ENCODE measurements at regions not wholly inside any gene's neighbourhood (a gene's known extent, or its start where the extent isn't known, plus 50 kb on each side); places are given as distances from the start of the nearest gene placed in this dataset.

DNA sequence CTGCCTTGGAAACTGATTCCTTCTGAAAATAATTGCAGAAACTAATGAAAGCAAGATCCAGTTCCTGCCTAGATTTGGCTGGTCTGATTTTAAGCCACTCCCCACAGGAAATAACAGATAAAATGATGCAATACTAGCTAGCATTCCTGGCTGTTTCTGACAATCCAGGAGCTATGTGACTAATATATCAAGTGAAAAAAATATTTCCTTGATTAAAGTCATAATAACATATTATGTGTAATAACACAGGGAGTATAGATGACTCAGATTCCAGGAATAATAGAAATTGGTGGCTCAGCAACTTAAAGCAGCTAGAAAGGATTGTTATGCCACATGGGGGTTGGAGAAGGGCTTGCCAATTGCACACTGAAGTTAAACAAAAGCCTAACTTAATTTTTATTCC, 182.7 kb upstream of the SALL4 start:
- H3K9me3 ChIP-seq (ENCODE audit: severe bottlenecking): no peaks in the 10 kb centered on the region
- TF ChIP-seq, protein P1, sequence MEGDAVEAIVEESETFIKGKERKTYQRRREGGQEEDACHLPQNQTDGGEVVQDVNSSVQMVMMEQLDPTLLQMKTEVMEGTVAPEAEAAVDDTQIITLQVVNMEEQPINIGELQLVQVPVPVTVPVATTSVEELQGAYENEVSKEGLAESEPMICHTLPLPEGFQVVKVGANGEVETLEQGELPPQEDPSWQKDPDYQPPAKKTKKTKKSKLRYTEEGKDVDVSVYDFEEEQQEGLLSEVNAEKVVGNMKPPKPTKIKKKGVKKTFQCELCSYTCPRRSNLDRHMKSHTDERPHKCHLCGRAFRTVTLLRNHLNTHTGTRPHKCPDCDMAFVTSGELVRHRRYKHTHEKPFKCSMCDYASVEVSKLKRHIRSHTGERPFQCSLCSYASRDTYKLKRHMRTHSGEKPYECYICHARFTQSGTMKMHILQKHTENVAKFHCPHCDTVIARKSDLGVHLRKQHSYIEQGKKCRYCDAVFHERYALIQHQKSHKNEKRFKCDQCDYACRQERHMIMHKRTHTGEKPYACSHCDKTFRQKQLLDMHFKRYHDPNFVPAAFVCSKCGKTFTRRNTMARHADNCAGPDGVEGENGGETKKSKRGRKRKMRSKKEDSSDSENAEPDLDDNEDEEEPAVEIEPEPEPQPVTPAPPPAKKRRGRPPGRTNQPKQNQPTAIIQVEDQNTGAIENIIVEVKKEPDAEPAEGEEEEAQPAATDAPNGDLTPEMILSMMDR (IDR thresholded peaks at IDR 0.05; ENCODE audit: poor library complexity, severe bottlenecking): peak; percentile 57
- H3K27me3 ChIP-seq (ENCODE audit: insufficient read depth, poor library complexity, severe bottlenecking): no peaks in the 10 kb centered on the region
- ATAC-seq (ENCODE audit: low read depth) (peak; percentile 96), DNase-seq (ENCODE audit: low spot score) (peak; percentile 53)
- peak overlapping the region; percentile 92 for H3K27ac ChIP-seq (ENCODE audit: poor library complexity, severe bottlenecking)
- peaks cover 21% of the 10 kb centered on the region for H3K4me1 ChIP-seq (ENCODE audit: insufficient read depth, poor library complexity, severe bottlenecking)
- H3K4me3 ChIP-seq (ENCODE audit: severe bottlenecking): no peak overlapping the region
- no peaks in the 10 kb centered on the region for H3K36me3 ChIP-seq (ENCODE audit: low read depth)

DNA sequence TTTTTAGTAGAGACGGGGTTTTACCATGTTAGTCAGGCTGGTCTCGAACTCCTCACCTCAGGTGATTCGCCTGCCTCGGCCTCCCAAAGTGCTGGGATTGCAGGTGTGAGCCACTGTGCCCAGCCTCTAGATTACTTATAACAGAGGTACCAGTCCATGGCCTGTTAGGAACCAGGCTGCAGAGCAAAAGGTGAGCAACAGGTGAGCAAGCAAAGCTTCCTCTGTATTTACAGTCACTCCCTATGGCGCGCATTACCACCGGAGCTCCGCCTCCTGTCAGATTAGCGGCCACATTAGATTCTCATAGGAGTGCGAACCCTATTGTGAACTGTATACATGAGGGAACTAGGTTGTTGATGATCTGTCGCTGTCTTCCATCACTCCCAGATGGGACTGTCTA, 178.0 kb upstream of the SALL4 start:
- Histone ChIP-seq H3K27me3 (ENCODE audit: insufficient read depth, poor library complexity, severe bottlenecking) (no peaks in the 10 kb centered on the region), H3K27ac (ENCODE audit: poor library complexity, severe bottlenecking) (no peak overlapping the region), H3K4me3 (ENCODE audit: severe bottlenecking) (no peak overlapping the region), H3K36me3 (ENCODE audit: low read depth) (no peaks in the 10 kb centered on the region), H3K9me3 (ENCODE audit: severe bottlenecking) (peaks cover 9% of the 10 kb centered on the region), H3K4me1 (ENCODE audit: insufficient read depth, poor library complexity, severe bottlenecking) (peaks cover 14% of the 10 kb centered on the region)
- DNase-seq (ENCODE audit: low spot score): no peak
- ATAC-seq (ENCODE audit: low read depth): no peak
- TF ChIP-seq, protein P1 (IDR thresholded peaks at IDR 0.05; ENCODE audit: poor library complexity, severe bottlenecking): no peak

DNA sequence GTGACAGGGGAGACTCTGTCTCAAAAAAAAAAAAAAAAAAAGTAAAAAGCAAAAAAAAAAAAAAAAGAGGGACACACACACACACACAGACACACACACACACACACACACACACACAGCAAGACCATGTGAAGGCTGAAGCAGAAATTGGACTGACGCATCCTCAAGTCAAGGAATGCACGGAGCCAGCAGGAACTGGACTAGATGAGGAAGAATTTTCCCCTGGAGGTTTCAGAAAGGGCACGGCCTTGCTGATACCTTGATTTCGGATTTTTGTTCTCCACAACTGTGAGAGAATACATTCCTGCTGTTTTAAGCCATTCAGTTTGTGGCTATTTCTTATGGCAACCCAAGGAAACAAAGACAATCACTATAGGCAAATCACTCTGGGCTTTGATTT, 176.9 kb upstream of the SALL4 start:
- H3K9me3 ChIP-seq (ENCODE audit: severe bottlenecking): peaks cover 9% of the 10 kb centered on the region
- no peak for ATAC-seq (ENCODE audit: low read depth)
- no peak for DNase-seq (ENCODE audit: low spot score)
- no peak overlapping the region for H3K4me3 ChIP-seq (ENCODE audit: severe bottlenecking)
- H3K27ac ChIP-seq (ENCODE audit: poor library complexity, severe bottlenecking): no peak overlapping the region
- H3K36me3 ChIP-seq (ENCODE audit: low read depth): no peaks in the 10 kb centered on the region
- TF ChIP-seq, protein P1 (IDR thresholded peaks at IDR 0.05; ENCODE audit: poor library complexity, severe bottlenecking): no peak
- H3K27me3 ChIP-seq (ENCODE audit: insufficient read depth, poor library complexity, severe bottlenecking): no peaks in the 10 kb centered on the region
- peaks cover 6% of the 10 kb centered on the region for H3K4me1 ChIP-seq (ENCODE audit: insufficient read depth, poor library complexity, severe bottlenecking)

DNA sequence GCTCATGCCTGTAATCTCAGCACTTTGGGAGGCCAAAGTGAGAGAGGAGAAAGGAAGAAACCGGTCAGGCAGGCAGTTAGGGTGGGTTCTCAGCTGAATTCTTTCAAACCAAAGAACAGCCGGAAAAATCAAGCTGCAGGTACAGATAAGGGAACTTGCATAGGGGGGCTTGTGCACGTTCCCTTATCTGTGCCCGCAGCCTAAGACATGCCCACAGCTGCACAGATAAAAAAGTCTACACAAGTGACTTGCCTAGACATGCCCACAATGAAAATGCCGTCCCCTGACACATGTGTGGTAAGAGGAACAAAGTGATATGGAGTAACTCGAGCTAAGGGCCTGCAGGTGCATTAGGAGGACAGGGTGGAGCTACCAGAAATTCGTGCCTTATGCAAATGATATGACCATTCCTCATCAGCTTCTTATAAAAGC, 175.8 kb upstream of the SALL4 start:
- ATAC-seq (ENCODE audit: low read depth) (peak; percentile 25; the same call in 1 of the 3 replicates), DNase-seq (ENCODE audit: low spot score) (no peak)
- Histone ChIP-seq H3K4me3 (ENCODE audit: severe bottlenecking) (no peak overlapping the region), H3K36me3 (ENCODE audit: low read depth) (no peaks in the 10 kb centered on the region), H3K27ac (ENCODE audit: poor library complexity, severe bottlenecking) (no peak overlapping the region), H3K27me3 (ENCODE audit: insufficient read depth, poor library complexity, severe bottlenecking) (no peaks in the 10 kb centered on the region), H3K9me3 (ENCODE audit: severe bottlenecking) (peaks cover 9% of the 10 kb centered on the region), H3K4me1 (ENCODE audit: insufficient read depth, poor library complexity, severe bottlenecking) (no peaks in the 10 kb centered on the region)
- TF ChIP-seq, protein P1 (IDR thresholded peaks at IDR 0.05; ENCODE audit: poor library complexity, severe bottlenecking): no peak

DNA sequence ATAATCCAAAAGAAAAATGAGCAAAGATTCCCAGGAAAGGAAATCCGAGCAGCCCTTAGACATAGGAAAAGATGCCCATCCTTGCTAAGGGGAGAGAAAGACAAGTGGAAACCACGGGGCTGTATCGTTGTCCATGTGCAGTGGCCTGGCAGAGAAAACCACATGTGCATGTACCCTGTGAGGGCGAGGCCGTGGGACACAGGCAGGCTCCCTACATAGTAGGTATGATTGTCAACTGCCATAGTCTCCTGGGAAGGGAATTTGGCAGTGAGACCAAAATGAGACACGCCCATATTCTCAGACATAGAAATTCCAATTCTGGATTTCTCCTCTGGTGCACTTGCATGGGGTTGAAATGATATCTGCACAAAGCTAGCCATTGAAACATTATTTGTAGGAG, 169.7 kb upstream of the SALL4 start:
- peak; percentile 19; the same call in 1 of the 3 replicates for ATAC-seq (ENCODE audit: low read depth)
- Histone ChIP-seq H3K27ac (ENCODE audit: poor library complexity, severe bottlenecking) (no peak overlapping the region), H3K4me1 (ENCODE audit: insufficient read depth, poor library complexity, severe bottlenecking) (no peaks in the 10 kb centered on the region), H3K4me3 (ENCODE audit: severe bottlenecking) (no peak overlapping the region), H3K9me3 (ENCODE audit: severe bottlenecking) (no peaks in the 10 kb centered on the region), H3K27me3 (ENCODE audit: insufficient read depth, poor library complexity, severe bottlenecking) (no peaks in the 10 kb centered on the region), H3K36me3 (ENCODE audit: low read depth) (no peaks in the 10 kb centered on the region)
- DNase-seq (ENCODE audit: low spot score): no peak
- TF ChIP-seq, protein P1 (IDR thresholded peaks at IDR 0.05; ENCODE audit: poor library complexity, severe bottlenecking): no peak
